CD4-positive, alpha-beta T cell treated with Interleukin-17A for 1 hour (primary cell): ENCODE measurements at regions not wholly inside any gene's neighbourhood (a gene's known extent, or its start where the extent isn't known, plus 50 kb on each side); places are given as distances from the start of the nearest gene placed in this dataset.
"Not testable (repeated sequence)": the region's sequence is repeated elsewhere in the genome, so short reads cannot be mapped to it uniquely, and the experiment has no call there.

Experiments used
- DNase-seq: peaks from one replicate; pipeline ENCODE4 v3.0.0-alpha.2; 2020

GRCh38 chr17:77322514-77323412 is 182.0 kb downstream of the SEC14L1 start:
- no peak for DNase-seq

- peak; percentile 32 for DNase-seq
Measured at GRCh38 chr17:77323413-77324171, 182.8 kb downstream of the SEC14L1 start.

- no peak for DNase-seq
Measured at GRCh38 chr17:77324227-77324626, 183.5 kb downstream of the SEC14L1 start.

- peak; percentile 26 for DNase-seq
Measured at GRCh38 chr17:77325577-77326075, 184.9 kb downstream of the SEC14L1 start.

- DNase-seq, result no peak
Measured at GRCh38 chr17:77326076-77326591, 185.4 kb downstream of the SEC14L1 start.

- DNase-seq, result no peak
Measured at GRCh38 chr17:77326636-77327035, 185.9 kb downstream of the SEC14L1 start.

GRCh38 chr17:77327181-77327565 is 186.4 kb downstream of the SEC14L1 start:
- no peak for DNase-seq

- DNase-seq, result no peak
Measured at GRCh38 chr17:77327566-77328464, 187.0 kb downstream of the SEC14L1 start.

- no peak for DNase-seq
Measured at GRCh38 chr17:77328823-77329740, 188.3 kb downstream of the SEC14L1 start.

- no peak for DNase-seq
Measured at GRCh38 chr17:77329741-77330531, 189.2 kb downstream of the SEC14L1 start.

GRCh38 chr17:77330602-77331081 is 189.9 kb downstream of the SEC14L1 start:
- DNase-seq, result no peak

- peak; percentile 95 for DNase-seq
Measured at GRCh38 chr17:77331301-77331864, 190.6 kb downstream of the SEC14L1 start.

GRCh38 chr17:77332034-77332971 is 191.5 kb downstream of the SEC14L1 start:
- DNase-seq, result peak; percentile 65

GRCh38 chr17:77332981-77333685 is 192.4 kb downstream of the SEC14L1 start:
- DNase-seq, result peak; percentile 38

- no peak for DNase-seq
Measured at GRCh38 chr17:77337150-77337549, 196.4 kb downstream of the SEC14L1 start.

GRCh38 chr17:77341069-77341541 is 200.3 kb downstream of the SEC14L1 start:
- no peak for DNase-seq

- not testable (repeated sequence) for DNase-seq
Measured at GRCh38 chr17:77342656-77342990, 201.9 kb downstream of the SEC14L1 start.
